Activated B cell treated with CpG ODN at 0.5 μM for 24 hours (primary cell): ENCODE measurements at regions not wholly inside any gene's neighbourhood (a gene's known extent, or its start where the extent isn't known, plus 50 kb on each side); places are given as distances from the start of the nearest gene placed in this dataset.

Source experiments
- ATAC-seq: fragments of 200-7000 bp; cut with Tn5 transposase; one replicate; pipeline ENCODE4 v1.10.0; 2021; ENCODE audit warnings: low read depth, mild to moderate bottlenecking, moderate library complexity
- CTCF ChIA-PET: fragments of 350-600 bp; sonication (Branson Sonifier 250); formaldehyde crosslinking; loops from one replicate; lab custom pipeline; 2021; ENCODE audit warnings: antibody characterized with exemption; lab: Charles Lee
- POLR2A ChIA-PET: fragments of 350-600 bp; sonication (Branson Sonifier 250); formaldehyde crosslinking; loops from one replicate; lab custom pipeline; 2021; ENCODE audit warnings: antibody characterized with exemption; lab: Charles Lee
- DNase-seq: peaks from one replicate; pipeline ENCODE4 v3.0.0; 2022
- H3K27ac Mint-ChIP-seq: one replicate; pipeline ENCODE4 v1.8.0; 2020; ENCODE audit warnings: mixed read lengths
- H3K27me3 Mint-ChIP-seq: one replicate; pipeline ENCODE4 v1.8.0; 2021; ENCODE audit warnings: mixed read lengths
- H3K36me3 Mint-ChIP-seq: one replicate; pipeline ENCODE4 v1.8.0; 2021; ENCODE audit warnings: low read depth, mixed read lengths
- H3K4me1 Mint-ChIP-seq: one replicate; pipeline ENCODE4 v1.8.0; 2021; ENCODE audit warnings: mixed read lengths
- H3K4me3 Mint-ChIP-seq: one replicate; pipeline ENCODE4 v1.8.0; 2020; ENCODE audit warnings: mild to moderate bottlenecking, mixed read lengths
- H3K9me3 Mint-ChIP-seq: one replicate; pipeline ENCODE4 v1.8.0; 2020; ENCODE audit warnings: mixed read lengths
- CTCF ChIP-seq: fragments of 200-600 bp; IDR thresholded peaks from one replicate; pipeline ENCODE4 v1.8.0; 2022; ENCODE audit warnings: antibody characterized with exemption, mild to moderate bottlenecking
- intact Hi-C: fragments of 100-400 bp; cut with micrococcal nuclease; formaldehyde crosslinking; loops from one replicate; pipeline ENCODE4 v1.15.1; 2024

- no peaks in the 10 kb centered on the region for H3K4me1 Mint-ChIP-seq
- no peak for DNase-seq
- peaks cover 3% of the 10 kb centered on the region for H3K27me3 Mint-ChIP-seq
- no peak overlapping the region for H3K4me3 Mint-ChIP-seq
- no peak for TF ChIP-seq CTCF
- ATAC-seq: no peak
- intact Hi-C loops: no loop called here
- no peaks in the 10 kb centered on the region for H3K9me3 Mint-ChIP-seq
- ChIA-PET POLR2A (no interaction called here), CTCF (no interaction called here)
- H3K27ac Mint-ChIP-seq: no peak overlapping the region
- H3K36me3 Mint-ChIP-seq: no peaks in the 10 kb centered on the region
Observed at GRCh38 chr2:126832014-126832413, 66.7 kb upstream of the TEX51 start.

- Mint-ChIP-seq H3K36me3 (no peaks in the 10 kb centered on the region), H3K27me3 (peaks cover 2% of the 10 kb centered on the region), H3K4me1 (no peaks in the 10 kb centered on the region), H3K27ac (no peak overlapping the region), H3K9me3 (no peaks in the 10 kb centered on the region), H3K4me3 (no peak overlapping the region)
- intact Hi-C loops: no loop called here
- DNase-seq (no peak), ATAC-seq (no peak)
- no peak for TF ChIP-seq CTCF
- ChIA-PET CTCF (no interaction called here), POLR2A (no interaction called here)
Observed at GRCh38 chr2:126832757-126833156, 65.9 kb upstream of the TEX51 start.

- Mint-ChIP-seq H3K9me3 (no peaks in the 10 kb centered on the region), H3K36me3 (no peaks in the 10 kb centered on the region), H3K27me3 (no peaks in the 10 kb centered on the region), H3K27ac (no peak overlapping the region), H3K4me3 (no peak overlapping the region), H3K4me1 (no peaks in the 10 kb centered on the region)
- no peak for TF ChIP-seq CTCF
- intact Hi-C loops: no loop called here
- no peak for ATAC-seq
- no peak for DNase-seq
- CTCF ChIA-PET: no interaction called here
- POLR2A ChIA-PET: no interaction called here
Observed at GRCh38 chr2:126834006-126834659, 64.6 kb upstream of the TEX51 start.

- peaks cover 8% of the 10 kb centered on the region for H3K27me3 Mint-ChIP-seq
- no peak for TF ChIP-seq CTCF
- POLR2A ChIA-PET: no interaction called here
- H3K4me1 Mint-ChIP-seq: no peaks in the 10 kb centered on the region
- no peak overlapping the region for H3K27ac Mint-ChIP-seq
- no peak for DNase-seq
- H3K9me3 Mint-ChIP-seq: no peaks in the 10 kb centered on the region
- CTCF ChIA-PET: no interaction called here
- no peaks in the 10 kb centered on the region for H3K36me3 Mint-ChIP-seq
- intact Hi-C loops: no loop called here
- no peak for ATAC-seq
- H3K4me3 Mint-ChIP-seq: no peak overlapping the region
Observed at GRCh38 chr2:126835261-126835660, 63.4 kb upstream of the TEX51 start.

- CTCF ChIA-PET: no interaction called here
- no peak for TF ChIP-seq CTCF
- Mint-ChIP-seq H3K9me3 (no peaks in the 10 kb centered on the region), H3K4me3 (no peak overlapping the region), H3K4me1 (no peaks in the 10 kb centered on the region), H3K27me3 (peaks cover 11% of the 10 kb centered on the region), H3K36me3 (no peaks in the 10 kb centered on the region), H3K27ac (no peak overlapping the region)
- POLR2A ChIA-PET: no interaction called here
- ATAC-seq: no peak
- DNase-seq: no peak
- intact Hi-C loops: no loop called here
Observed at GRCh38 chr2:126835831-126836230, 62.9 kb upstream of the TEX51 start.
